GM23248 (cell line): ENCODE measurements at regions not wholly inside any gene's neighbourhood (a gene's known extent, or its start where the extent isn't known, plus 50 kb on each side); places are given as distances from the start of the nearest gene placed in this dataset.

Source experiments
- DNase-seq: peaks from one replicate; pipeline ENCODE4 v3.0.0-alpha.2; 2015
- H2AFZ ChIP-seq: fragments of 200-600 bp; sonication (generic); 2 replicates; pipeline ENCODE4 v1.6.1; 2016; ENCODE audit warnings: antibody characterized with exemption
- H3F3A ChIP-seq: fragments of 200-600 bp; sonication (generic); 2 replicates; pipeline ENCODE4 v1.6.1; 2016; ENCODE audit warnings: mild to moderate bottlenecking, antibody characterized with exemption, mixed run types; ENCODE audit not compliant: insufficient read depth
- H3K27ac ChIP-seq: fragments of 200-600 bp; sonication (generic); 2 replicates; pipeline ENCODE4 v1.5.1; 2016; ENCODE audit warnings: mild to moderate bottlenecking
- H3K27me3 ChIP-seq: fragments of 200-600 bp; sonication (generic); replicated peaks from 2 replicates; pipeline ENCODE4 v1.6.1; 2016; ENCODE audit warnings: mild to moderate bottlenecking; ENCODE audit not compliant: insufficient read depth
- H3K36me3 ChIP-seq: fragments of 200-600 bp; sonication (generic); 2 replicates; pipeline ENCODE4 v1.6.1; 2016; ENCODE audit warnings: low read depth, mild to moderate bottlenecking
- H3K4me1 ChIP-seq: fragments of 200-600 bp; sonication (generic); 2 replicates; pipeline ENCODE4 v1.6.1; 2016; ENCODE audit warnings: mild to moderate bottlenecking; ENCODE audit not compliant: insufficient read depth
- H3K4me2 ChIP-seq: fragments of 200-600 bp; sonication (generic); one replicate; pipeline ENCODE4 v1.6.1; 2016; ENCODE audit warnings: mild to moderate bottlenecking; ENCODE audit not compliant: unreplicated experiment
- H3K4me3 ChIP-seq: fragments of 200-600 bp; sonication (generic); 2 replicates; pipeline ENCODE4 v1.5.1; 2016; ENCODE audit warnings: mild to moderate bottlenecking
- H3K79me2 ChIP-seq: fragments of 200-600 bp; sonication (generic); 2 replicates; pipeline ENCODE4 v1.6.1; 2016; ENCODE audit warnings: mild to moderate bottlenecking; ENCODE audit not compliant: insufficient read depth
- H3K9ac ChIP-seq: fragments of 200-600 bp; sonication (generic); 2 replicates; pipeline ENCODE4 v1.6.1; 2016; ENCODE audit warnings: mild to moderate bottlenecking
- H3K9me2 ChIP-seq: fragments of 200-600 bp; sonication (generic); 2 replicates; pipeline ENCODE4 v1.6.1; 2016; ENCODE audit warnings: mixed run types, mild to moderate bottlenecking, moderate library complexity; ENCODE audit not compliant: insufficient read depth
- H3K9me3 ChIP-seq: fragments of 200-600 bp; sonication (generic); one replicate; pipeline ENCODE4 v1.6.1; 2017; ENCODE audit warnings: low read depth
- H4K20me1 ChIP-seq: fragments of 200-600 bp; sonication (generic); 2 replicates; pipeline ENCODE4 v1.6.0; 2016; ENCODE audit not compliant: insufficient read depth
- EZH2 ChIP-seq: fragments of 200-600 bp; sonication (generic); IDR thresholded peaks from 2 replicates; pipeline ENCODE4 v1.6.1; 2018; ENCODE audit warnings: antibody characterized with exemption, mild to moderate bottlenecking; ENCODE audit not compliant: insufficient read depth, poor library complexity, severe bottlenecking
- EZH2phosphoT487 ChIP-seq: fragments of 200-600 bp; sonication (generic); IDR thresholded peaks from 2 replicates; pipeline ENCODE4 v1.6.1; 2018; ENCODE audit warnings: antibody characterized with exemption, moderate library complexity, mild to moderate bottlenecking, low read depth; ENCODE audit not compliant: insufficient read depth
- WGBS, 2 experiments: methylation state at CpG; one replicate each; pipeline ENCODE4 v1.1.6; 2015 to 2017; ENCODE audit warnings: low lambda C conversion rate in 2 of 2, low coverage in 1 of 2; ENCODE audit errors: missing lambda C conversion rate in 2 of 2; 5-methylcytosine and 5-hydroxymethylcytosine counted together
- in situ Hi-C: fragments of 300-500 bp; cut with MboI; formaldehyde crosslinking; loops from 2 replicates; pipeline ENCODE4 v1.15.0; 2020

GRCh38 chr17:63099425-63099824, 133.4 kb downstream of the TANC2 start:
- Histone ChIP-seq H3K27me3 (no peaks in the 10 kb centered on the region), H3K4me2 (no peak overlapping the region), H3F3A (peaks cover 27% of the 10 kb centered on the region), H3K4me3 (no peak overlapping the region), H3K9ac (no peak overlapping the region), H3K27ac (no peak overlapping the region), H3K9me2 (no peaks in the 10 kb centered on the region), H2AFZ (no peak overlapping the region), H3K9me3 (no peaks in the 10 kb centered on the region), H3K79me2 (peaks cover 20% of the 10 kb centered on the region), H4K20me1 (no peaks in the 10 kb centered on the region), H3K36me3 (peaks cover 10% of the 10 kb centered on the region; the same call in 1 of the 2 replicates), H3K4me1 (peaks cover 20% of the 10 kb centered on the region)
- in situ Hi-C loops: no loop called here
- no peak for DNase-seq
- 95 to 100% methylated on average over 1 of the region's 1 CpG for WGBS, 2 experiments
- no peak for TF ChIP-seq EZH2
- TF ChIP-seq EZH2phosphoT487: no peak

- Histone ChIP-seq H4K20me1 (no peaks in the 10 kb centered on the region), H3K27me3 (no peaks in the 10 kb centered on the region), H3K27ac (no peak overlapping the region), H3K9ac (no peak overlapping the region), H3K9me3 (no peaks in the 10 kb centered on the region), H3K36me3 (peaks cover 10% of the 10 kb centered on the region; the same call in 1 of the 2 replicates), H3K4me2 (no peak overlapping the region), H3F3A (peaks cover 15% of the 10 kb centered on the region), H3K4me1 (peaks cover 2% of the 10 kb centered on the region; the same call in 1 of the 2 replicates), H3K9me2 (no peaks in the 10 kb centered on the region), H3K79me2 (peaks cover 46% of the 10 kb centered on the region), H2AFZ (no peak overlapping the region), H3K4me3 (no peak overlapping the region)
- no peak for DNase-seq
- WGBS, 2 experiments: 99 to 100% methylated on average over 4 of the region's 4 CpGs
- TF ChIP-seq EZH2phosphoT487 (no peak), EZH2 (no peak)
- in situ Hi-C loops: no loop called here
These were observed 136.0 kb downstream of the TANC2 start for GRCh38 chr17:63102034-63102433.

- DNase-seq: no peak
- WGBS, 2 experiments: 93 to 95% methylated on average over 1 of the region's 1 CpG
- TF ChIP-seq EZH2phosphoT487: no peak
- no peak for TF ChIP-seq EZH2
- Histone ChIP-seq H3K9me2 (no peaks in the 10 kb centered on the region), H3K4me3 (no peak overlapping the region), H3K27ac (no peak overlapping the region), H2AFZ (no peak overlapping the region), H3K9ac (no peak overlapping the region), H3K79me2 (peaks cover 85% of the 10 kb centered on the region), H3K4me1 (no peaks in the 10 kb centered on the region), H3K9me3 (no peaks in the 10 kb centered on the region), H3K27me3 (no peaks in the 10 kb centered on the region), H4K20me1 (no peaks in the 10 kb centered on the region), H3F3A (no peaks in the 10 kb centered on the region), H3K36me3 (peaks cover 5% of the 10 kb centered on the region; the same call in 1 of the 2 replicates), H3K4me2 (no peak overlapping the region)
- in situ Hi-C loops: no loop called here
These were observed 140.0 kb downstream of the TANC2 start for GRCh38 chr17:63106050-63106449.

- Histone ChIP-seq H2AFZ (no peak overlapping the region), H4K20me1 (no peaks in the 10 kb centered on the region), H3K4me1 (no peaks in the 10 kb centered on the region), H3K36me3 (no peaks in the 10 kb centered on the region; the same call in 1 of the 2 replicates), H3K9ac (no peak overlapping the region), H3K9me3 (no peaks in the 10 kb centered on the region), H3F3A (no peaks in the 10 kb centered on the region), H3K4me2 (no peak overlapping the region), H3K27ac (no peak overlapping the region), H3K79me2 (peaks cover 97% of the 10 kb centered on the region), H3K27me3 (no peaks in the 10 kb centered on the region), H3K9me2 (no peaks in the 10 kb centered on the region), H3K4me3 (no peak overlapping the region)
- DNase-seq: no peak
- 11 to 16% methylated on average over 2 of the region's 2 CpGs for WGBS, 2 experiments
- no peak for TF ChIP-seq EZH2
- no peak for TF ChIP-seq EZH2phosphoT487
- in situ Hi-C loops: no loop called here
These were observed 143.6 kb downstream of the TANC2 start for GRCh38 chr17:63109661-63110060.

- no peak for TF ChIP-seq EZH2
- no peak for TF ChIP-seq EZH2phosphoT487
- WGBS, 2 experiments: 93 to 94% methylated on average over 4 of the region's 4 CpGs
- no peak overlapping the region for H3K4me2 ChIP-seq
- in situ Hi-C loops: no loop called here
- H2AFZ ChIP-seq: no peak overlapping the region
- no peak for DNase-seq
- H3K4me1 ChIP-seq: 0 out of 2 replicates have a peak, but pooled peaks cover 8% of the 10 kb centered on the region
- no peaks in the 10 kb centered on the region for H3K9me3 ChIP-seq
- H3K36me3 ChIP-seq: no peaks in the 10 kb centered on the region; the same call in 1 of the 2 replicates
- no peak overlapping the region for H3K9ac ChIP-seq
- peaks cover 8% of the 10 kb centered on the region; the same call in 1 of the 2 replicates for H3F3A ChIP-seq
- peaks cover 97% of the 10 kb centered on the region for H3K79me2 ChIP-seq
- H3K4me3 ChIP-seq: no peak overlapping the region
- no peaks in the 10 kb centered on the region for H3K9me2 ChIP-seq
- no peaks in the 10 kb centered on the region for H3K27me3 ChIP-seq
- no peak overlapping the region for H3K27ac ChIP-seq
- no peaks in the 10 kb centered on the region for H4K20me1 ChIP-seq
These were observed 147.1 kb downstream of the TANC2 start for GRCh38 chr17:63113167-63113566.
